Natural killer cell (primary cell): ENCODE measurements at regions not wholly inside any gene's neighbourhood (a gene's known extent, or its start where the extent isn't known, plus 50 kb on each side); places are given as distances from the start of the nearest gene placed in this dataset.

Experiments
- ATAC-seq, 3 donors: fragments of 150-1000 bp in 2 of 3; fragments of 200-7000 bp in 1 of 3; cut with Tn5 transposase; 1 replicate in 1 of 3; 2 replicates in 2 of 3; pipeline ENCODE4 v1.10.0; 2021; ENCODE audit warnings: mild to moderate bottlenecking in 2 of 3, moderate library complexity in 2 of 3
- DNase-seq, 2 donors: peaks; one replicate each; pipeline versions ENCODE4 v3.0.0 to v3.0.0-alpha.2; 2013 to 2021; ENCODE audit warnings: mixed read lengths in 1 of 2
- H3K27ac ChIP-seq: one replicate; pipeline ENCODE4 v1.5.1; 2013; ENCODE audit warnings: mild to moderate bottlenecking, low read length
- H3K27me3 ChIP-seq: one replicate; pipeline ENCODE4 v1.6.1; 2013; ENCODE audit warnings: low read length; ENCODE audit not compliant: control insufficient read depth, insufficient read depth
- H3K36me3 ChIP-seq: one replicate; pipeline ENCODE4 v1.6.1; 2013; ENCODE audit warnings: low read length; ENCODE audit not compliant: control insufficient read depth, insufficient read depth
- H3K4me1 ChIP-seq: one replicate; pipeline ENCODE4 v1.6.1; 2013; ENCODE audit warnings: low read length; ENCODE audit not compliant: control insufficient read depth, insufficient read depth
- H3K4me3 ChIP-seq: one replicate; pipeline ENCODE4 v1.5.1; 2013; ENCODE audit warnings: low read length
- H3K9me3 ChIP-seq: one replicate; pipeline ENCODE4 v1.6.1; 2013; ENCODE audit warnings: low read length; ENCODE audit not compliant: control insufficient read depth, insufficient read depth
- H3K27ac Mint-ChIP-seq, 2 donors: one replicate each; pipeline ENCODE4 v1.8.0; 2022; ENCODE audit warnings: mild to moderate bottlenecking in 2 of 2, mixed read lengths in 2 of 2, moderate library complexity in 1 of 2
- H3K27me3 Mint-ChIP-seq, 2 donors: one replicate each; pipeline ENCODE4 v1.8.0; 2022; ENCODE audit warnings: low read depth in 2 of 2, mixed read lengths in 2 of 2
- H3K36me3 Mint-ChIP-seq: one replicate; pipeline ENCODE4 v1.8.0; 2022; ENCODE audit warnings: mixed read lengths
- H3K4me1 Mint-ChIP-seq, 2 donors: one replicate each; pipeline ENCODE4 v1.8.0; 2022; ENCODE audit warnings: mixed read lengths in 2 of 2
- H3K4me3 Mint-ChIP-seq: one replicate; pipeline ENCODE4 v1.8.0; 2022; ENCODE audit warnings: mild to moderate bottlenecking, moderate library complexity, mixed read lengths
- H3K9me3 Mint-ChIP-seq, 2 donors: one replicate each; pipeline ENCODE4 v1.8.0; 2022; ENCODE audit warnings: mixed read lengths in 2 of 2
- CTCF ChIP-seq: fragments of 200-600 bp; IDR thresholded peaks from one replicate; pipeline ENCODE4 v1.8.0; 2022; ENCODE audit warnings: antibody characterized with exemption
- WGBS: methylation state at CpG from one replicate; pipeline ENCODE4 v1.1.7; 2013; ENCODE audit warnings: missing lambda C conversion rate; ENCODE audit not compliant: insufficient coverage; 5-methylcytosine and 5-hydroxymethylcytosine counted together
- intact Hi-C: fragments of 100-400 bp; cut with micrococcal nuclease; formaldehyde crosslinking; loops from one replicate; pipeline ENCODE4 v1.14.2; 2022

GRCh38 chr5:120405923-120406322, 58.2 kb upstream of the PRR16 start:
- peaks cover 5 to 12% of the 10 kb centered on the region in 2 donors for H3K9me3 Mint-ChIP-seq
- no peak for ATAC-seq

GRCh38 chr5:120413686-120414085, 50.4 kb upstream of the PRR16 start:
- Mint-ChIP-seq H3K27me3 (no peaks in the 10 kb centered on the region), H3K4me1 (no peaks in the 10 kb centered on the region), H3K36me3 (no peaks in the 10 kb centered on the region), H3K9me3 (peaks cover 3 to 11% of the 10 kb centered on the region in 2 donors), H3K4me3 (no peak overlapping the region), H3K27ac (no peak overlapping the region)
- no peak for TF ChIP-seq CTCF
- H3K9me3 ChIP-seq: no peaks in the 10 kb centered on the region
- H3K27me3 ChIP-seq: no peaks in the 10 kb centered on the region
- DNase-seq (no peak), ATAC-seq (no peak)
- WGBS: no CpG with 5 or more reads among the region's 3 CpGs
- no peaks in the 10 kb centered on the region for H3K4me1 ChIP-seq
- H3K27ac ChIP-seq: no peak overlapping the region
- no peaks in the 10 kb centered on the region for H3K36me3 ChIP-seq
- intact Hi-C loops: no loop called here
- H3K4me3 ChIP-seq: no peak overlapping the region

More at GRCh38 chr5:120405923-120406322, 58.2 kb upstream of the PRR16 start:
- no peaks in the 10 kb centered on the region for H3K27me3 Mint-ChIP-seq
- no peak overlapping the region for H3K27ac ChIP-seq
- H3K4me3 ChIP-seq: no peak overlapping the region
- no peak overlapping the region for H3K4me3 Mint-ChIP-seq
- TF ChIP-seq CTCF: no peak
- intact Hi-C loops: no loop called here
- no peak overlapping the region for H3K27ac Mint-ChIP-seq
- no peaks in the 10 kb centered on the region for H3K27me3 ChIP-seq
- no peaks in the 10 kb centered on the region for H3K9me3 ChIP-seq
- H3K36me3 ChIP-seq: no peaks in the 10 kb centered on the region
- DNase-seq: no peak
- H3K4me1 ChIP-seq: no peaks in the 10 kb centered on the region
- no peaks in the 10 kb centered on the region for H3K36me3 Mint-ChIP-seq
- no peaks in the 10 kb centered on the region for H3K4me1 Mint-ChIP-seq
